Epithelial cell of esophagus (primary cell): ENCODE measurements at regions not wholly inside any gene's neighbourhood (a gene's known extent, or its start where the extent isn't known, plus 50 kb on each side); places are given as distances from the start of the nearest gene placed in this dataset.

Source experiments
- DNase-seq: peaks from one replicate; pipeline ENCODE4 v3.0.0; 2010; ENCODE audit warnings: low read depth
- H3K4me3 ChIP-seq: 2 replicates; pipeline ENCODE4 v1.5.1; 2011; ENCODE audit warnings: mild to moderate bottlenecking, low read length, control low read depth
- TF ChIP-seq, protein P1 (sequence below): IDR thresholded peaks from 2 replicates; pipeline ENCODE4 v1.5.1; 2011; ENCODE audit warnings: low read depth, mild to moderate bottlenecking, low read length, control low read depth, inconsistent platforms; ENCODE audit not compliant: insufficient read depth; ENCODE audit errors: missing control alignments

DNA sequence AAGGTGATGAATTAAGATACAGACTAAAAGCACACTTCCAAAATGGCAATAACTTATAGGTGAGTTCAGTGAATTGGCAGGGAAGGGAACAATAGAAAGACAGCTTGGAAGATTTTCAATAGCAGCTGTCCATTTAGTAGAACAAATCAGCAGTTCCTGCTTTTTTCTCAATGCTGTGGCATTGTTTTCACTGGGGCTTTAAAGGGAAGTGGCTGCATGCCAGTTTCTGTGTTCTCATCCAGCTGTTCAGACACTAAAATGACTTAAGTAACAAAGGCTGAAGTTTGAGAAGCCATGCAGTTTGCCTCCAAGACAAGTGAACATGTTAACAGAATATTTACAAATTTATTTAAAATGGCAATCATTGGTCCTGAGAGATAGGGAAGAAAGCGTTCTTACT lies 291.9 kb downstream of the FAM47A start:
- DNase-seq, result no peak
- H3K4me3 ChIP-seq, result no peak overlapping the region
- TF ChIP-seq, protein P1, sequence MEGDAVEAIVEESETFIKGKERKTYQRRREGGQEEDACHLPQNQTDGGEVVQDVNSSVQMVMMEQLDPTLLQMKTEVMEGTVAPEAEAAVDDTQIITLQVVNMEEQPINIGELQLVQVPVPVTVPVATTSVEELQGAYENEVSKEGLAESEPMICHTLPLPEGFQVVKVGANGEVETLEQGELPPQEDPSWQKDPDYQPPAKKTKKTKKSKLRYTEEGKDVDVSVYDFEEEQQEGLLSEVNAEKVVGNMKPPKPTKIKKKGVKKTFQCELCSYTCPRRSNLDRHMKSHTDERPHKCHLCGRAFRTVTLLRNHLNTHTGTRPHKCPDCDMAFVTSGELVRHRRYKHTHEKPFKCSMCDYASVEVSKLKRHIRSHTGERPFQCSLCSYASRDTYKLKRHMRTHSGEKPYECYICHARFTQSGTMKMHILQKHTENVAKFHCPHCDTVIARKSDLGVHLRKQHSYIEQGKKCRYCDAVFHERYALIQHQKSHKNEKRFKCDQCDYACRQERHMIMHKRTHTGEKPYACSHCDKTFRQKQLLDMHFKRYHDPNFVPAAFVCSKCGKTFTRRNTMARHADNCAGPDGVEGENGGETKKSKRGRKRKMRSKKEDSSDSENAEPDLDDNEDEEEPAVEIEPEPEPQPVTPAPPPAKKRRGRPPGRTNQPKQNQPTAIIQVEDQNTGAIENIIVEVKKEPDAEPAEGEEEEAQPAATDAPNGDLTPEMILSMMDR, result no peak

DNA sequence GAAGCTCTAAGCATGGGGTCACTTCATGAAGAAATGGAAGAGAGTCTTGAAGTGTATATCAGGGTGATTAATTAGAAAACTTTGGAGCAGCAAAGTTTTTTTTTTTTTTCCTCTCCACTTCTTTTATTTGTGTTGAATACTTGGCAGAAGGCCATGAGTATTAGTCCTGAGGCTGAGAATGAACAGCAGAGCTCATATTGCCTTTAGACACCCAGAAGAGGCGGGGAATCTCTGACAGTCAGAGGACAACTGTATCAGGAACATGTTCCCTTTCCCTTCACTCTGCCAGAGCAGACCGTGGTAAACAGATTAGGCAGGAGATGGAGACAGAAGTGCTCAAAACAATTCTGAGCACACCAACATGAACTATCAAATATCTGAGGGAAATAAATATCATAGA lies 300.9 kb downstream of the FAM47A start:
- TF ChIP-seq, protein P1, result no peak
- H3K4me3 ChIP-seq, result no peak overlapping the region
- DNase-seq, result peak; percentile 7

DNA sequence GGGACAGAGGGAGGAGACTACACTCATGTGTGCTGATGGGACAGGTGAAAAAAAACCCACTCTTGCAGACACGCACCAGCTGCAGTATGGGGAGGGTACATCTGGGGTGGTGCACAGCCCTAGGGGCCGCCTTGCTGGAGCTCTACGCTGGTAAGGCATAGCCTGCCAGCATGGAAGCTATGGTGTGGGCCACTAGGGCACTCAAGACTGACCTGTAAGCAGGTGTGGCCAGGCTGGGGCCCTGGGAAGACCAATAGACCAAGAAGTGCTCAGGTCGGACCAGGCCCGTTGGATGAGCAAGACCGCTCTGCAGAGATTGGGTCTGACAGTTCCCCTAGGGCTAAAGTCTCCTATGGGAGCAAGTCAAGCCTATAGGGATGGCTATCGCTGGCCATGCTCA lies 314.8 kb downstream of the FAM47A start:
- DNase-seq, result no peak
- H3K4me3 ChIP-seq, result no peak overlapping the region
- TF ChIP-seq, protein P1, result no peak

DNA sequence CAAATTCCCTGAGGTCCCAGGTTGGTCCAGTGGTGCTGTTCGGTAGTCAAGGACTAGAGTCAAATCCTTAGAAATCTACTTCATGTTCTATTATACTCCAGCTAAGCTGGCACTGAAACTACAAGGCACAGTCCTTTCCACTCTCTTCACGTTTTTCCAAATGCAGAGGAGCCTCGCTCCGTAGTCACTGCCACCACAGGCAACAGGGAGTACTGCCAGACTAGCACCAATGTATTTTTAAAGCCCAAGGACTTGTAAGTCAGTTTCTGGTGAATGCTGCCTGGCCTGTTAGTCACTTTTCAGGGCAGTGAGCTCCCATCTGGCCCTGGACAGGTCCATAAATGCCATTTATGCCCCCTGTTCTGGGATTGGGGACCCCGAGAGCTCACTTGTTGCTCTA lies 323.5 kb downstream of the FAM47A start:
- TF ChIP-seq, protein P1, result no peak
- DNase-seq, result no peak
- H3K4me3 ChIP-seq, result no peak overlapping the region

DNA sequence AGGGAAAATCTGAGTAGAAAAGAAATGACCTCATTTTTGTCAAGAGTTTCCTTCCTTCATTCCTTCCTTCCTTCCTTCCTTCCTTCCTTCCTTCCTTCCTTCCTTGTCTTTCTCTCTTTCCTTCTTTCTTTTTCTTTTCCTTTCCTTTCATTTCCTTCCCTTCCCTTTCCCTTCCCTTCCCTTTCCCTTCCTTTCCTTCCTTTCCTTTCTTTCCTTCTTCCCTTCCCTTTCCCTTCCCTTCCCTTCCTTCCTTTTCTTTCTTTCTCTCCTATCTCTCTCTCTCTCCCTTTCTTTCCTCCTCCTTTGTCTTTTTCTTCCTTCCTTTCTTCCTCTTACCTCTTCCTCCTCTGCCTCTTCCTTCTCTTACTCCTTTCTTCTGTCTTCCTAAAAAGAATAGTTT lies 347.6 kb downstream of the FAM47A start:
- no peak overlapping the region for H3K4me3 ChIP-seq
- DNase-seq, result no peak
- TF ChIP-seq, protein P1, result no peak

DNA sequence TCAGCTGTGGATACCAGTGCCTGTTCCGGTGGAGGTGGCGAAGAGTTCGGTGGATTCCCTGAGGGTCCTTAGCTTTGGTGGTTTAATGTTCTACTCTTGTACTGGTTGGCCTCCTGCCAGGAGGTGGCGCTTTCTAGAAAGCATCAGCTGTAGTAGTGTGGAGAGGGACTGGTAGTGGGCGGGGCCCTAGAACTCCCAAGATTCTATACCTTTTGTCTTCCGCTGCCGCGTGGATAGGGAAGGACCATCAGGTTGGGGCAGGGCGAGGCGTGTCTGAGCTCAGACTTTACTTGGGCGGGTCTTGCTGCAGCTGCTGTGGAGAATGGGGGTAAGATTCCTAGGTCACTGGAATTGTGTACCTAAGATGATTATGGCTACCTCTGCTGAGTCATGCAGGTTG lies 390.3 kb downstream of the FAM47A start:
- TF ChIP-seq, protein P1, result no peak

DNA sequence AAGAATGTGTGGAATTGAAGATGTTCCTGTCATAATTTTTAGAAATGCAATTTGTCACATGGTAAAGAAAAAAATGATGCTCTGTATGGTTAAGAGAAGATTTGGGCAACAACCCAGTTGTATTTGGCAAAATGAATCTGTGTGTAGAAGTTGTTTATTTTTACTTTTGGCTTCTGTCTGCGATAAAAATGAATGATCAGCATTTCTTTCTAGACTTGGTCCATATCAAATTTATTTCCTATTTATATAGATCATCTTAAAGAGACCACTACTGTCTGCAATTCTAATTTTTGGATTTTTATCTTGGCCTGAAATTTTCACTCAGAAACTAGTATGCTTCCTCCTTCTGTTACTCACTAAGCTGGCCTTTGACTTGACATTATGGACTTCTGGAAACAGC lies 396.9 kb downstream of the FAM47A start:
- TF ChIP-seq, protein P1, result no peak
- DNase-seq, result no peak
- no peak overlapping the region for H3K4me3 ChIP-seq

More for the DNA sequence above, 390.3 kb downstream of the FAM47A start:
- no peak overlapping the region for H3K4me3 ChIP-seq
- no peak for DNase-seq
